ENCODE measurements at regions not wholly inside any gene's neighbourhood (a gene's known extent, or its start where the extent isn't known, plus 50 kb on each side); places are given as distances from the start of the nearest gene placed in this dataset.

- no peak for TF ChIP-seq CTCF (IDR thresholded peaks at IDR 0.05; ENCODE audit: control extremely low read depth in 1 of 3, insufficient read depth in 1 of 3, low read depth in 1 of 3, low read length in 3 of 3)
- TF ChIP-seq RFX5 (IDR thresholded peaks at IDR 0.05; ENCODE audit: borderline replicate concordance, low read depth, low read length) = no peak
- TF ChIP-seq JUND (IDR thresholded peaks at IDR 0.05; ENCODE audit: low read length) = no peak
- no peak for TF ChIP-seq SUZ12 (IDR thresholded peaks at IDR 0.05; ENCODE audit: low read length)
- no peak for TF ChIP-seq GTF2F1 (IDR thresholded peaks at IDR 0.05; ENCODE audit: borderline replicate concordance, low read depth, low read length)
- TF ChIP-seq RAD21 (IDR thresholded peaks at IDR 0.05 in 1 of 2, conservative IDR thresholded peaks at IDR 0.05 in 1 of 2; ENCODE audit: low read depth in 2 of 2, low read length in 2 of 2) = no peak
- no peak for TF ChIP-seq EP300 (IDR thresholded peaks at IDR 0.05; ENCODE audit: borderline replicate concordance in 1 of 2, low read depth in 2 of 2, low read length in 2 of 2)
- no peak for TF ChIP-seq SIX5 (IDR thresholded peaks at IDR 0.05; ENCODE audit: low read depth, low read length)
- no peak for TF ChIP-seq BCL11A (IDR thresholded peaks at IDR 0.05; ENCODE audit: low read depth in 2 of 2, low read length in 2 of 2)
- TF ChIP-seq ATF3 (IDR thresholded peaks at IDR 0.05; ENCODE audit: insufficient read depth, low read depth, low read length) = no peak
- TF ChIP-seq MAX (IDR thresholded peaks at IDR 0.05) = no peak
- no peak for TF ChIP-seq EZH2 (IDR thresholded peaks at IDR 0.05; ENCODE audit: low read depth, low read length, severe bottlenecking)
Measured at GRCh38 chr9:99506747-99507348, 284.8 kb downstream of the SEC61B start.
